A549 (cell line): ENCODE measurements at regions not wholly inside any gene's neighbourhood (a gene's known extent, or its start where the extent isn't known, plus 50 kb on each side); places are given as distances from the start of the nearest gene placed in this dataset.

ENCODE experiments used
- ATAC-seq, 2 experiments: fragments of 200-7000 bp in 1 of 2; fragments of >200 bp in 1 of 2; cut with Nextera tagmentation in 1 of 2; cut with Tn5 transposase in 1 of 2; 3 replicates each; pipeline versions ENCODE4 v1.8.0 to v1.9.1; 2018 to 2020; ENCODE audit warnings: mild to moderate bottlenecking in 1 of 2, moderate library complexity in 1 of 2
- CTCF ChIA-PET: fragments of 300-600 bp; sonication (Branson Sonifier 250); formaldehyde crosslinking; extraction: SDS; loops from one replicate; lab custom pipeline; 2021; ENCODE audit warnings: antibody characterized with exemption, inconsistent platforms; lab: Yijun Ruan, JAX
- POLR2A ChIA-PET: fragments of 350-600 bp; formaldehyde crosslinking; extraction: SDS; loops from one replicate; lab custom pipeline; 2021; ENCODE audit warnings: antibody characterized with exemption, inconsistent platforms; lab: Yijun Ruan, JAX
- DNase-seq, 2 experiments: peaks; one replicate each; pipeline versions ENCODE4 v3.0.0 to v3.0.0-alpha.2; 2011 to 2016; ENCODE audit warnings: low read depth in 1 of 2, low spot score in 1 of 2
- FAIRE-seq: peaks from 2 replicates; lab custom pipeline; 2011; peaks lifted over from hg19 to GRCh38; lab: Jason Lieb, UNC
- H3K27ac ChIP-seq, 2 experiments: fragments of >200 bp; sonication (Bioruptor Twin); formaldehyde crosslinking; 3 replicates each; pipeline ENCODE4 v1.5.1; 2016 to 2017
- H3K4me1 ChIP-seq: fragments of >200 bp; sonication (Bioruptor Twin); formaldehyde crosslinking; 3 replicates; pipeline ENCODE4 v1.6.1; 2016
- H3K4me2 ChIP-seq: fragments of >200 bp; sonication (Bioruptor Twin); formaldehyde crosslinking; 3 replicates; pipeline ENCODE4 v1.6.1; 2016
- H3K4me3 ChIP-seq: fragments of >200 bp; sonication (Bioruptor Twin); formaldehyde crosslinking; 3 replicates; pipeline ENCODE4 v1.5.1; 2016
- H3K9me3 ChIP-seq: fragments of >200 bp; sonication (Bioruptor Twin); formaldehyde crosslinking; 3 replicates; pipeline ENCODE4 v1.6.1; 2016
- BHLHE40 ChIP-seq: IDR thresholded peaks from 2 replicates; pipeline ENCODE4 v1.6.1; 2012; ENCODE audit warnings: low read depth, low read length, inconsistent platforms
- CBX8 ChIP-seq: fragments of 200-600 bp; sonication (generic); IDR thresholded peaks from 2 replicates; pipeline ENCODE4 v1.6.1; 2016
- CHD4 ChIP-seq: fragments of 200-600 bp; sonication (generic); IDR thresholded peaks from 2 replicates; pipeline ENCODE4 v1.6.1; 2016; ENCODE audit warnings: antibody characterized with exemption, mild to moderate bottlenecking, borderline replicate concordance
- EHF ChIP-seq: fragments of 250-450 bp; sonication (Bioruptor Pico); IDR thresholded peaks from 2 replicates; pipeline ENCODE4 v1.5.0; 2020; ENCODE audit warnings: mild to moderate bottlenecking
- ESRRA ChIP-seq: fragments of 150-350 bp; IDR thresholded peaks from 2 replicates; pipeline ENCODE4 v1.6.1; 2014; ENCODE audit warnings: mild to moderate bottlenecking, low read length, borderline replicate concordance
- FOSB ChIP-seq: fragments of 250-450 bp; sonication (Bioruptor Pico); IDR thresholded peaks from 2 replicates; pipeline ENCODE4 v1.5.0; 2020; ENCODE audit warnings: mild to moderate bottlenecking, moderate library complexity
- HDAC2 ChIP-seq: fragments of 200-600 bp; sonication (generic); IDR thresholded peaks from 2 replicates; pipeline ENCODE4 v1.6.1; 2016
- JUNB ChIP-seq: fragments of >200 bp; sonication (Bioruptor Twin); formaldehyde crosslinking; IDR thresholded peaks from 2 replicates; pipeline ENCODE4 v1.6.1; 2016
- KDM1A ChIP-seq: fragments of 200-600 bp; sonication (generic); IDR thresholded peaks from 2 replicates; pipeline ENCODE4 v1.6.1; 2016; ENCODE audit warnings: low read depth, mild to moderate bottlenecking
- MAFK ChIP-seq: fragments of 450-650 bp; IDR thresholded peaks from 2 replicates; pipeline ENCODE4 v1.6.1; 2014; ENCODE audit not compliant: partially characterized antibody
- NPAS2 ChIP-seq: fragments of 250-450 bp; sonication (Bioruptor Pico); IDR thresholded peaks from 2 replicates; pipeline ENCODE4 v1.8.0; 2022; ENCODE audit warnings: mild to moderate bottlenecking, moderate library complexity, borderline replicate concordance
- NR3C1 ChIP-seq: fragments of >200 bp; sonication (Bioruptor Twin); formaldehyde crosslinking; IDR thresholded peaks from 3 replicates; pipeline ENCODE4 v1.6.1; 2017
- PHF8 ChIP-seq: fragments of 200-600 bp; sonication (generic); IDR thresholded peaks from 2 replicates; pipeline ENCODE4 v1.6.1; 2016; ENCODE audit warnings: low read depth, mild to moderate bottlenecking, antibody characterized with exemption, moderate library complexity, borderline replicate concordance
- ZFP36 ChIP-seq: fragments of 450-650 bp; IDR thresholded peaks from 2 replicates; pipeline ENCODE4 v1.6.1; 2014; ENCODE audit warnings: borderline replicate concordance; ENCODE audit not compliant: partially characterized antibody
- WGBS: methylation state at CpG from one replicate; pipeline ENCODE4 v1.1.6; 2017; ENCODE audit errors: missing lambda C conversion rate; 5-methylcytosine and 5-hydroxymethylcytosine counted together
- TF ChIP-seq, protein P1 (sequence below): fragments of 450-650 bp; IDR thresholded peaks from 2 replicates; pipeline ENCODE4 v1.6.1; 2014; ENCODE audit warnings: antibody characterized with exemption
- TF ChIP-seq, protein P2 (sequence below): IDR thresholded peaks from 2 replicates; pipeline ENCODE4 v1.6.1; 2012
- TF ChIP-seq, protein P3 (sequence below): fragments of 200-600 bp; sonication (generic); IDR thresholded peaks from 2 replicates; pipeline ENCODE4 v1.6.1; 2016; ENCODE audit warnings: antibody characterized with exemption, mild to moderate bottlenecking, moderate library complexity
- TF ChIP-seq, protein P4 (sequence below): fragments of 250-450 bp; sonication (Bioruptor Pico); IDR thresholded peaks from 2 replicates; pipeline ENCODE4 v1.5.0; 2020; ENCODE audit warnings: low read depth, mild to moderate bottlenecking, moderate library complexity

DNA sequence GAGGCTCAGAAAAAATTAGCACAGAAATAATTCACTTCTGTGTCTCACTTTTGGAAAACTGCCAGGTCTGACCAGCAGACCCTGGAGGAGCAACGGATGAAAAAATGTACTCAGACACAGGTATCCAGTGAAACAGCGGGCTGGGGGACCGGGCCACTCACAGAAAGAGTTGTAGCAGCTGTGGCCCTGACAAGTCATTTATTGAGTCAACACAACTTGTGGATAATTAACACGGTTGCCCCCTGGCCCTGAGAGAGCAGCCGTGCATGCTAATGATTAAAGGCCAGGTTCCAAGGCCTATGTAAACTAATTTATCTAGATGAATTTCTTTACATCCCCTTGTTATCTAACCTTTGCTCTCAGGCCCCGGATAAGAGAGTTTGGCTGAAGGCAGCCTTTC lies 131.3 kb downstream of the AASDHPPT start:
- TF ChIP-seq HDAC2 = no peak
- no peak for TF ChIP-seq NPAS2 (CRISPR knock-in tag)
- TF ChIP-seq PHF8 = no peak
- TF ChIP-seq, protein P1, sequence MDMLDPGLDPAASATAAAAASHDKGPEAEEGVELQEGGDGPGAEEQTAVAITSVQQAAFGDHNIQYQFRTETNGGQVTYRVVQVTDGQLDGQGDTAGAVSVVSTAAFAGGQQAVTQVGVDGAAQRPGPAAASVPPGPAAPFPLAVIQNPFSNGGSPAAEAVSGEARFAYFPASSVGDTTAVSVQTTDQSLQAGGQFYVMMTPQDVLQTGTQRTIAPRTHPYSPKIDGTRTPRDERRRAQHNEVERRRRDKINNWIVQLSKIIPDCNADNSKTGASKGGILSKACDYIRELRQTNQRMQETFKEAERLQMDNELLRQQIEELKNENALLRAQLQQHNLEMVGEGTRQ = no peak
- TF ChIP-seq NR3C1 = no peak
- no peak for TF ChIP-seq KDM1A
- no peak for TF ChIP-seq FOSB
- WGBS = 43% methylated on average over 6 of the region's 6 CpGs
- no peak overlapping the region for H3K27ac ChIP-seq
- no peaks in the 10 kb centered on the region for H3K4me1 ChIP-seq
- no peak for ATAC-seq
- CTCF ChIA-PET = interaction anchor here (1.1 kb wide), 1 partner anchor 9 kb away, joined by 8 read pairs; no protein-coding TSS in a partner anchor
- FAIRE-seq = no peak
- POLR2A ChIA-PET = no interaction called here
- H3K4me3 ChIP-seq = no peak overlapping the region
- no peak for DNase-seq
- no peak overlapping the region for H3K4me2 ChIP-seq
- H3K9me3 ChIP-seq = no peaks in the 10 kb centered on the region

DNA sequence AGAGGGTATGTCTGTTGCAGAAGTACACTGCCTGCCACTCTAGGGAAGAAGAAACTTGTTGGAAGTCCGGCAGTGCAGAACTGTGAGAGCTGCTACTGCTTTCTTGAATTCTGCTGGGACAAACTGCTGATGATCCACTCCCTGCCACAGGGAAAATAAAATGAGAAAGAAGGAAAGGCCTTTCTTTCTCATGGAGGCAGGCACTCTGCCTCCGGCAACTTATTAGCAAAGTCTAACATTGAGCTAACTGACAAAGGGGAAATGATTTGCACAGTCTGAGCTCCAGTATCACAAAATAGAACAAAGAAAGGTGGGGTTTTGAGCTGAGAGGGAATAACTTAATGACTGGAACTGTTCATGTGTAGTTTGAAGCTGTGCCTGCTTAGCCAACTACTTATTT lies 134.6 kb downstream of the AASDHPPT start:
- ChIA-PET CTCF (no interaction called here), POLR2A (no interaction called here)
- TF ChIP-seq CHD4 = no peak
- no peak for TF ChIP-seq BHLHE40
- TF ChIP-seq MAFK = no peak
- no peak for TF ChIP-seq ZFP36
- TF ChIP-seq ESRRA = no peak
- TF ChIP-seq, protein P2, sequence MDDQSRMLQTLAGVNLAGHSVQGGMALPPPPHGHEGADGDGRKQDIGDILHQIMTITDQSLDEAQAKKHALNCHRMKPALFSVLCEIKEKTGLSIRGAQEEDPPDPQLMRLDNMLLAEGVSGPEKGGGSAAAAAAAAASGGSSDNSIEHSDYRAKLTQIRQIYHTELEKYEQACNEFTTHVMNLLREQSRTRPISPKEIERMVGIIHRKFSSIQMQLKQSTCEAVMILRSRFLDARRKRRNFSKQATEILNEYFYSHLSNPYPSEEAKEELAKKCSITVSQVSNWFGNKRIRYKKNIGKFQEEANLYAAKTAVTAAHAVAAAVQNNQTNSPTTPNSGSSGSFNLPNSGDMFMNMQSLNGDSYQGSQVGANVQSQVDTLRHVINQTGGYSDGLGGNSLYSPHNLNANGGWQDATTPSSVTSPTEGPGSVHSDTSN = no peak
- TF ChIP-seq CBX8 = no peak
- TF ChIP-seq PHF8 = no peak
- TF ChIP-seq, protein P3, sequence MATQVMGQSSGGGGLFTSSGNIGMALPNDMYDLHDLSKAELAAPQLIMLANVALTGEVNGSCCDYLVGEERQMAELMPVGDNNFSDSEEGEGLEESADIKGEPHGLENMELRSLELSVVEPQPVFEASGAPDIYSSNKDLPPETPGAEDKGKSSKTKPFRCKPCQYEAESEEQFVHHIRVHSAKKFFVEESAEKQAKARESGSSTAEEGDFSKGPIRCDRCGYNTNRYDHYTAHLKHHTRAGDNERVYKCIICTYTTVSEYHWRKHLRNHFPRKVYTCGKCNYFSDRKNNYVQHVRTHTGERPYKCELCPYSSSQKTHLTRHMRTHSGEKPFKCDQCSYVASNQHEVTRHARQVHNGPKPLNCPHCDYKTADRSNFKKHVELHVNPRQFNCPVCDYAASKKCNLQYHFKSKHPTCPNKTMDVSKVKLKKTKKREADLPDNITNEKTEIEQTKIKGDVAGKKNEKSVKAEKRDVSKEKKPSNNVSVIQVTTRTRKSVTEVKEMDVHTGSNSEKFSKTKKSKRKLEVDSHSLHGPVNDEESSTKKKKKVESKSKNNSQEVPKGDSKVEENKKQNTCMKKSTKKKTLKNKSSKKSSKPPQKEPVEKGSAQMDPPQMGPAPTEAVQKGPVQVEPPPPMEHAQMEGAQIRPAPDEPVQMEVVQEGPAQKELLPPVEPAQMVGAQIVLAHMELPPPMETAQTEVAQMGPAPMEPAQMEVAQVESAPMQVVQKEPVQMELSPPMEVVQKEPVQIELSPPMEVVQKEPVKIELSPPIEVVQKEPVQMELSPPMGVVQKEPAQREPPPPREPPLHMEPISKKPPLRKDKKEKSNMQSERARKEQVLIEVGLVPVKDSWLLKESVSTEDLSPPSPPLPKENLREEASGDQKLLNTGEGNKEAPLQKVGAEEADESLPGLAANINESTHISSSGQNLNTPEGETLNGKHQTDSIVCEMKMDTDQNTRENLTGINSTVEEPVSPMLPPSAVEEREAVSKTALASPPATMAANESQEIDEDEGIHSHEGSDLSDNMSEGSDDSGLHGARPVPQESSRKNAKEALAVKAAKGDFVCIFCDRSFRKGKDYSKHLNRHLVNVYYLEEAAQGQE = no peak
- TF ChIP-seq, protein P4, sequence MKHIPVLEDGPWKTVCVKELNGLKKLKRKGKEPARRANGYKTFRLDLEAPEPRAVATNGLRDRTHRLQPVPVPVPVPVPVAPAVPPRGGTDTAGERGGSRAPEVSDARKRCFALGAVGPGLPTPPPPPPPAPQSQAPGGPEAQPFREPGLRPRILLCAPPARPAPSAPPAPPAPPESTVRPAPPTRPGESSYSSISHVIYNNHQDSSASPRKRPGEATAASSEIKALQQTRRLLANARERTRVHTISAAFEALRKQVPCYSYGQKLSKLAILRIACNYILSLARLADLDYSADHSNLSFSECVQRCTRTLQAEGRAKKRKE (CRISPR knock-in tag) = no peak
- TF ChIP-seq JUNB = no peak
- 53% methylated on average over 2 of the region's 2 CpGs for WGBS
- ATAC-seq (no peak), FAIRE-seq (no peak), DNase-seq (no peak)
- Histone ChIP-seq H3K4me1 (no peaks in the 10 kb centered on the region), H3K9me3 (no peaks in the 10 kb centered on the region), H3K27ac (no peak overlapping the region), H3K4me3 (no peak overlapping the region), H3K4me2 (no peak overlapping the region)

DNA sequence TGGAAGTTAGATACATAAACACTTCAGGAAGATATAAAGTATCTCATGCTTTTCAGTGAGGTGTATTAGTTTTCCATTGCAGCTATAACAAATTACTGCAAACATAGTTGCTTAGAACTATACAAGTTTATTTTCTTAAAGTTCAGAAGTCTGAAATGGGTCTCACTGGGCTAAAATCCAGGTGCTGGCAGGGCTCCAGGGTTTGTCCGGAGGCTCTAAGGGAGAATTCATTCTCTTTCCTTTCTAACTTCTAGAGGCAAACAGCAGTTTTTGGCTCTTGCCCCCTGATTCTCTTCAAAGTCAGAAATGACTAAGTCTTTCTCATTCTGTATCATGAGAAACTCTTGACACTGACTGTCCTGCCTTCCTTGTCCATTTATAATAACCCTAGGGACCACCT lies 138.8 kb downstream of the AASDHPPT start:
- ATAC-seq (no peak), FAIRE-seq (no peak), DNase-seq (no peak)
- H3K4me1 ChIP-seq = no peaks in the 10 kb centered on the region
- H3K4me2 ChIP-seq = no peak overlapping the region
- H3K4me3 ChIP-seq = no peak overlapping the region
- no peak overlapping the region for H3K27ac ChIP-seq
- TF ChIP-seq EHF = no peak
- no peak for TF ChIP-seq NPAS2 (CRISPR knock-in tag)
- TF ChIP-seq, protein P1 = no peak
- ChIA-PET CTCF (no interaction called here), POLR2A (no interaction called here)
- WGBS = 75% methylated on average over 1 of the region's 1 CpG
- H3K9me3 ChIP-seq = no peaks in the 10 kb centered on the region
